K562 (cell line): ENCODE measurements at regions not wholly inside any gene's neighbourhood (a gene's known extent, or its start where the extent isn't known, plus 50 kb on each side); places are given as distances from the start of the nearest gene placed in this dataset.

Source experiments
- ATAC-seq: fragments of 200-7000 bp; cut with Tn5 transposase; 3 replicates; pipeline ENCODE4 v1.9.1; 2020; ENCODE audit warnings: moderate library complexity
- BruUV-seq: library from RNA; stranded (reverse); fragments of 400-500 nt; replicated peaks from 2 replicates; lab custom pipeline; 2021; lab: Mats Ljungman, UMichigan
- CTCF ChIA-PET: fragments of 300-600 bp; formaldehyde crosslinking; extraction: SDS; loops from one replicate; lab custom pipeline; 2021; ENCODE audit warnings: low intra/inter-chr PET ratio; lab: Yijun Ruan, JAX
- POLR2A ChIA-PET: fragments of 300-600, 350-650 bp; sonication (Branson Sonifier 250); formaldehyde crosslinking; extraction: SDS; loops from one replicate; lab custom pipeline; 2021; ENCODE audit warnings: antibody characterized with exemption, inconsistent platforms; lab: Yijun Ruan, JAX
- DNase-seq, 4 experiments: peaks; one replicate each; pipeline versions ENCODE4 v3.0.0 to v3.0.0-alpha.2; 2011 to 2018; ENCODE audit warnings: low spot score in 3 of 4, mixed read lengths in 3 of 4; ENCODE audit errors: extremely low read depth in 1 of 4
- FAIRE-seq: peaks from 2 replicates; lab custom pipeline; 2011; peaks lifted over from hg19 to GRCh38; lab: Jason Lieb, UNC
- H2AFZ ChIP-seq: 2 replicates; pipeline ENCODE4 v1.6.0; 2011; ENCODE audit warnings: low read depth, low read length, control low read depth, inconsistent platforms
- H3K27ac ChIP-seq: fragments of 200-600 bp; 3 replicates; pipeline ENCODE4 v1.8.0; 2011; ENCODE audit warnings: low read depth, mild to moderate bottlenecking, control low read depth, inconsistent platforms, low read length, moderate library complexity, mixed read lengths; ENCODE audit errors: extremely low read depth
- H3K27me3 ChIP-seq, 2 experiments: fragments of 300-600 bp in 1 of 2; 2 replicates in 1 of 2; 3 replicates in 1 of 2; pipeline versions ENCODE4 v1.6.0 to v1.8.0; 2011; ENCODE audit warnings: inconsistent platforms in 2 of 2, low read length in 2 of 2, mild to moderate bottlenecking in 1 of 2, mixed read lengths in 1 of 2, moderate library complexity in 1 of 2; ENCODE audit not compliant: control insufficient read depth in 2 of 2, insufficient read depth in 2 of 2
- H3K36me3 ChIP-seq: fragments of 300-600 bp; 3 replicates; pipeline ENCODE4 v1.8.0; 2011; ENCODE audit warnings: mild to moderate bottlenecking, low read length, inconsistent platforms; ENCODE audit not compliant: control insufficient read depth, insufficient read depth
- H3K4me1 ChIP-seq, 2 experiments: fragments of 200-600 bp in 1 of 2; replicated peaks in 1 of 2; 2 replicates in 1 of 2; 3 replicates in 1 of 2; pipeline versions ENCODE4 v1.5.1 to v1.8.0; 2011; ENCODE audit warnings: inconsistent platforms in 2 of 2, low read length in 2 of 2, mild to moderate bottlenecking in 1 of 2, mixed read lengths in 1 of 2, moderate library complexity in 1 of 2; ENCODE audit not compliant: control insufficient read depth in 2 of 2, insufficient read depth in 2 of 2
- H3K4me2 ChIP-seq: 2 replicates; pipeline ENCODE4 v1.6.1; 2011; ENCODE audit warnings: low read length, control low read depth, inconsistent platforms, mixed read lengths; ENCODE audit not compliant: insufficient read depth
- H3K4me3 ChIP-seq: fragments of 200-600 bp; sonication (generic), shearing (Covaris generic); 2 replicates; pipeline ENCODE4 v1.5.1; 2016; ENCODE audit warnings: control low read depth, inconsistent platforms
- H3K79me2 ChIP-seq: fragments of 200-600 bp; 3 replicates; pipeline ENCODE4 v1.8.0; 2011; ENCODE audit warnings: low read length, inconsistent platforms; ENCODE audit not compliant: control insufficient read depth, insufficient read depth
- H3K9ac ChIP-seq, 2 experiments: 2 replicates each; pipeline versions ENCODE4 v1.6.0 to v1.6.1; 2011; ENCODE audit warnings: low read depth in 2 of 2, low read length in 2 of 2, control low read depth in 1 of 2, inconsistent platforms in 1 of 2, mild to moderate bottlenecking in 1 of 2, mixed read lengths in 1 of 2; ENCODE audit not compliant: insufficient read depth in 1 of 2
- H3K9me1 ChIP-seq: one replicate; pipeline ENCODE4 v1.6.0; 2011; ENCODE audit warnings: inconsistent platforms, mild to moderate bottlenecking, low read length, moderate library complexity; ENCODE audit not compliant: control insufficient read depth, insufficient read depth
- H3K9me3 ChIP-seq: replicated peaks from 2 replicates; pipeline ENCODE4 v1.5.1; 2011; ENCODE audit warnings: low read depth, low read length, inconsistent platforms; ENCODE audit not compliant: control insufficient read depth, insufficient read depth
- H4K20me1 ChIP-seq: replicated peaks from 2 replicates; pipeline ENCODE4 v1.6.1; 2011; ENCODE audit warnings: low read length, inconsistent platforms, mixed read lengths; ENCODE audit not compliant: control insufficient read depth, insufficient read depth
- BACH1 ChIP-seq: fragments of 200-800 bp; sonication (Bioruptor generic); IDR thresholded peaks from 2 replicates; pipeline ENCODE4 v1.6.1; 2016; ENCODE audit warnings: missing genetic modification characterization, missing compliant biosample characterization
- CBX5 ChIP-seq: IDR thresholded peaks from 2 replicates; pipeline ENCODE4 v1.6.1; 2014; ENCODE audit warnings: low read depth, borderline replicate concordance
- ETS2 ChIP-seq: IDR thresholded peaks from 2 replicates; pipeline ENCODE4 v1.6.1; 2016; ENCODE audit warnings: borderline replicate concordance, missing genetic modification characterization, mild to moderate bottlenecking, moderate library complexity, missing compliant biosample characterization; ENCODE audit not compliant: poor library complexity, severe bottlenecking
- FIP1L1 ChIP-seq: fragments of 200-400 bp; formaldehyde crosslinking; IDR thresholded peaks from 2 replicates; pipeline ENCODE4 v1.6.1; 2018; ENCODE audit warnings: mild to moderate bottlenecking, low read depth, low read length; ENCODE audit not compliant: poor library complexity, severe bottlenecking
- FOXK2 ChIP-seq, 2 experiments: fragments of 450-650 bp; IDR thresholded peaks in 1 of 2; conservative IDR thresholded peaks in 1 of 2; 2 replicates each; pipeline ENCODE4 v1.6.1; 2016; ENCODE audit warnings: low read depth in 2 of 2, mild to moderate bottlenecking in 1 of 2
- HIVEP1 ChIP-seq: fragments of 250-450 bp; sonication (Bioruptor Pico); IDR thresholded peaks from 2 replicates; pipeline ENCODE4 v1.4.0; 2020; ENCODE audit warnings: mild to moderate bottlenecking
- HNRNPUL1 ChIP-seq: fragments of 200-400 bp; formaldehyde crosslinking; IDR thresholded peaks from 2 replicates; pipeline ENCODE4 v1.6.1; 2017; ENCODE audit warnings: low read length
- MIER1 ChIP-seq: fragments of 450-650 bp; IDR thresholded peaks from 2 replicates; pipeline ENCODE4 v1.6.1; 2016; ENCODE audit warnings: antibody characterized with exemption, mild to moderate bottlenecking, low read depth
- MYBL2 ChIP-seq, 2 experiments: fragments of 450-650 bp in 1 of 2; sonication (generic) in 1 of 2; formaldehyde crosslinking in 1 of 2; IDR thresholded peaks; 2 replicates each; pipeline versions ENCODE4 v1.6.1 to v1.8.1; 2017 to 2022; ENCODE audit warnings: borderline replicate concordance in 1 of 2, inconsistent platforms in 1 of 2, low read depth in 1 of 2, mild to moderate bottlenecking in 1 of 2, missing genetic modification reagents in 1 of 2, moderate library complexity in 1 of 2
- NCOA4 ChIP-seq: fragments of 450-650 bp; IDR thresholded peaks from 2 replicates; pipeline ENCODE4 v1.6.1; 2018; ENCODE audit warnings: mild to moderate bottlenecking; ENCODE audit not compliant: partially characterized antibody
- NR2C1 ChIP-seq, 2 experiments: fragments of 450-650 bp; IDR thresholded peaks; 2 replicates each; pipeline ENCODE4 v1.6.1; 2017; ENCODE audit warnings: mild to moderate bottlenecking in 2 of 2, antibody characterized with exemption in 1 of 2, inconsistent platforms in 1 of 2, missing compliant biosample characterization in 1 of 2, missing genetic modification characterization in 1 of 2
- PHB ChIP-seq: fragments of 250-450 bp; sonication (Bioruptor Pico); IDR thresholded peaks from 2 replicates; pipeline ENCODE4 v1.5.0; 2021
- SUPT5H ChIP-seq: fragments of 450-650 bp; IDR thresholded peaks from 2 replicates; pipeline ENCODE4 v1.6.1; 2016
- ZNF316 ChIP-seq: fragments of 450-650 bp; IDR thresholded peaks from 2 replicates; pipeline ENCODE4 v1.6.1; 2016
- ZNF436 ChIP-seq: fragments of 250-450, 450-650 bp; sonication (Bioruptor Pico); formaldehyde crosslinking; IDR thresholded peaks from 2 replicates; pipeline ENCODE4 v1.7.0; 2020; ENCODE audit warnings: mild to moderate bottlenecking
- ZNF57 ChIP-seq: fragments of 450-650 bp; formaldehyde crosslinking; IDR thresholded peaks from 2 replicates; pipeline ENCODE4 v1.4.0; 2020; ENCODE audit warnings: mild to moderate bottlenecking, moderate library complexity
- WGBS: fragments of 100-300 bp; shearing (Covaris generic); methylation state at CpG from one replicate; pipeline ENCODE4 v1.1.6; 2016; ENCODE audit warnings: low coverage, mixed read lengths; ENCODE audit not compliant: insufficient coverage; ENCODE audit errors: missing lambda C conversion rate; 5-methylcytosine and 5-hydroxymethylcytosine counted together
- in situ Hi-C: fragments of 300-500 bp; cut with MboI; formaldehyde crosslinking; loops from 4 replicates; pipeline ENCODE4 v1.15.0; 2018; ENCODE audit warnings: inconsistent platforms, mixed read lengths
- intact Hi-C: fragments of 100-400 bp; cut with micrococcal nuclease; formaldehyde crosslinking; loops from 2 replicates; pipeline ENCODE4 v1.14.2; 2022
- TF ChIP-seq, protein P1 (sequence below): fragments of 450-650 bp; IDR thresholded peaks from 2 replicates; pipeline ENCODE4 v1.6.1; 2016; ENCODE audit warnings: low read depth

DNA sequence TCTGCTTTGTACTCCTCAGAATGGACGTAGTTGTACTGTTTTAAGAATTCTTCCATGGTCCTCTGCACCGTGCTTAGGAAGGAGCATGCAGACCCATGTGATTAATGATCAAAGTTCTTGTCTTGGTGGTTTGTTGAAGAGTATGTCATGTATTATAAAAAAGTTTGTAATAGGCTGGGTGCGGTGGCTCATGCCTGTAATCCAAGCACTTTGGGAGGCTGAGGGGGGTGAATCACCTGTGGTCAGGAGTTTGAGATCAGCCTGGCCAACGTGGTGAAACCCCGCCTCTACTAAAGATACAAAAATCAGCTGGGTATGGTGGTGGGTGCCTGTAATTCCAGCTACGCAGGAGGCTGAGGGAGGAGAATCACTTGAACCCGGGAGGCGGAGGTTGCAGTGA is 61.8 kb upstream of the RTL1 start:
- ATAC-seq (no peak), FAIRE-seq (no peak)
- Histone ChIP-seq H3K4me1 (no peaks in the 10 kb centered on the region), H3K4me3 (no peak overlapping the region), H3K4me2 (no peak overlapping the region), H2AFZ (no peak overlapping the region), H3K27ac (no peak overlapping the region), H4K20me1 (no peaks in the 10 kb centered on the region), H3K9ac (no peak overlapping the region), H3K79me2 (no peaks in the 10 kb centered on the region), H3K9me1 (no peaks in the 10 kb centered on the region)
- CTCF ChIA-PET: no interaction called here
- no TSS peak for BruUV-seq
- in situ Hi-C loops: no loop called here
- POLR2A ChIA-PET: interaction anchor here (0.6 kb wide), 1 partner anchor 671 kb away, joined by 3 read pairs; no protein-coding TSS in a partner anchor
- TF ChIP-seq HNRNPUL1 (no peak), SUPT5H (no peak), CBX5 (no peak), FIP1L1 (no peak), FOXK2 (conservative IDR thresholded peaks at IDR 0.05 in 1 of 2, IDR thresholded peaks at IDR 0.05 in 1 of 2; ENCODE audit: low read depth in 2 of 2) (no peak), ZNF316 (no peak), BACH1 (tag) (no peak), HIVEP1 (CRISPR knock-in tag) (no peak), NR2C1 (IDR thresholded peaks at IDR 0.05) (no peak), NR2C1 (tag; IDR thresholded peaks at IDR 0.05) (no peak), MIER1 (no peak), NCOA4 (no peak), ETS2 (tag) (no peak), ZNF436 (no peak), MYBL2 (IDR thresholded peaks at IDR 0.05; ENCODE audit: low read depth) (no peak), MYBL2 (CRISPR knock-in tag; IDR thresholded peaks at IDR 0.05; ENCODE audit: borderline replicate concordance) (no peak), PHB (CRISPR knock-in tag) (no peak), ZNF57 (CRISPR knock-in tag) (no peak)
- TF ChIP-seq, protein P1, sequence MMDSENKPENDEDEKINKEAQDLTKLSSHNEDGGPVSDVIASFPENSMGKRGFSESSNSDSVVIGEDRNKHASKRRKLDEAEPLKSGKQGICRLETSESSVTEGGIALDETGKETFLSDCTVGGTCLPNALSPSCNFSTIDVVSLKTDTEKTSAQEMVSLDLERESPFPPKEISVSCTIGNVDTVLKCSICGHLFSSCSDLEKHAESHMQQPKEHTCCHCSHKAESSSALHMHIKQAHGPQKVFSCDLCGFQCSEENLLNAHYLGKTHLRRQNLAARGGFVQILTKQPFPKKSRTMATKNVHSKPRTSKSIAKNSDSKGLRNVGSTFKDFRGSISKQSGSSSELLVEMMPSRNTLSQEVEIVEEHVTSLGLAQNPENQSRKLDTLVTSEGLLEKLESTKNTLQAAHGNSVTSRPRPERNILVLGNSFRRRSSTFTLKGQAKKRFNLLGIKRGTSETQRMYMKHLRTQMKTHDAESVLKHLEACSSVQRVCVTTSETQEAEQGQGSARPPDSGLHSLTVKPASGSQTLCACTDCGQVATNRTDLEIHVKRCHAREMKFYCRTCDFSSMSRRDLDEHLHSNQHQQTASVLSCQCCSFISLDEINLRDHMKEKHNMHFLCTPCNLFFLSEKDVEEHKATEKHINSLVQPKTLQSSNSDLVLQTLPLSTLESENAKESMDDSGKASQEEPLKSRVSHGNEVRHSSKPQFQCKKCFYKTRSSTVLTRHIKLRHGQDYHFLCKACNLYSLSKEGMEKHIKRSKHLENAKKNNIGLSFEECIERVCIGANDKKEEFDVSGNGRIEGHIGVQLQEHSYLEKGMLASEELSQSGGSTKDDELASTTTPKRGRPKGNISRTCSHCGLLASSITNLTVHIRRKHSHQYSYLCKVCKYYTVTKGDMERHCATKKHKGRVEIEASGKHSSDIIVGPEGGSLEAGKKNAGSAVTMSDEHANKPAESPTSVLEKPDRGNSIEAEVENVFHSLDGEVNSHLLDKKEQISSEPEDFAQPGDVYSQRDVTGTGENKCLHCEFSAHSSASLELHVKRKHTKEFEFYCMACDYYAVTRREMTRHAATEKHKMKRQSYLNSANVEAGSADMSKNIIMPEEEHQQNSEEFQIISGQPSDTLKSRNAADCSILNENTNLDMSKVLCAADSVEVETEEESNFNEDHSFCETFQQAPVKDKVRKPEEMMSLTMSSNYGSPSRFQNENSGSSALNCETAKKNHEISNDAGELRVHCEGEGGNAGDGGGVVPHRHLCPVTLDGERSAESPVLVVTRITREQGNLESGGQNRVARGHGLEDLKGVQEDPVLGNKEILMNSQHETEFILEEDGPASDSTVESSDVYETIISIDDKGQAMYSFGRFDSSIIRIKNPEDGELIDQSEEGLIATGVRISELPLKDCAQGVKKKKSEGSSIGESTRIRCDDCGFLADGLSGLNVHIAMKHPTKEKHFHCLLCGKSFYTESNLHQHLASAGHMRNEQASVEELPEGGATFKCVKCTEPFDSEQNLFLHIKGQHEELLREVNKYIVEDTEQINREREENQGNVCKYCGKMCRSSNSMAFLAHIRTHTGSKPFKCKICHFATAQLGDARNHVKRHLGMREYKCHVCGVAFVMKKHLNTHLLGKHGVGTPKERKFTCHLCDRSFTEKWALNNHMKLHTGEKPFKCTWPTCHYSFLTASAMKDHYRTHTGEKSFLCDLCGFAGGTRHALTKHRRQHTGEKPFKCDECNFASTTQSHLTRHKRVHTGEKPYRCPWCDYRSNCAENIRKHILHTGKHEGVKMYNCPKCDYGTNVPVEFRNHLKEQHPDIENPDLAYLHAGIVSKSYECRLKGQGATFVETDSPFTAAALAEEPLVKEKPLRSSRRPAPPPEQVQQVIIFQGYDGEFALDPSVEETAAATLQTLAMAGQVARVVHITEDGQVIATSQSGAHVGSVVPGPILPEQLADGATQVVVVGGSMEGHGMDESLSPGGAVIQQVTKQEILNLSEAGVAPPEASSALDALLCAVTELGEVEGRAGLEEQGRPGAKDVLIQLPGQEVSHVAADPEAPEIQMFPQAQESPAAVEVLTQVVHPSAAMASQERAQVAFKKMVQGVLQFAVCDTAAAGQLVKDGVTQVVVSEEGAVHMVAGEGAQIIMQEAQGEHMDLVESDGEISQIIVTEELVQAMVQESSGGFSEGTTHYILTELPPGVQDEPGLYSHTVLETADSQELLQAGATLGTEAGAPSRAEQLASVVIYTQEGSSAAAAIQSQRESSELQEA: no peak
- TF ChIP-seq, all 486 proteins: peak for 0
- intact Hi-C loops: no loop called here
- H3K9me3 ChIP-seq: no peaks in the 10 kb centered on the region
- no peaks in the 10 kb centered on the region for H3K27me3 ChIP-seq
- DNase-seq: no peak
- no peaks in the 10 kb centered on the region for H3K36me3 ChIP-seq
- WGBS: 10% methylated on average over 6 of the region's 8 CpGs
